VCaP (cell line): ENCODE measurements at regions not wholly inside any gene's neighbourhood (a gene's known extent, or its start where the extent isn't known, plus 50 kb on each side); places are given as distances from the start of the nearest gene placed in this dataset.

Experiments
- H3K27ac ChIP-seq: fragments of 450-650 bp; 2 replicates; pipeline ENCODE4 v1.5.1; 2017
- TF ChIP-seq, protein P1 (sequence below): fragments of 450-650 bp; conservative IDR thresholded peaks from 2 replicates; pipeline ENCODE4 v1.5.1; 2017; ENCODE audit warnings: mild to moderate bottlenecking, moderate library complexity

DNA sequence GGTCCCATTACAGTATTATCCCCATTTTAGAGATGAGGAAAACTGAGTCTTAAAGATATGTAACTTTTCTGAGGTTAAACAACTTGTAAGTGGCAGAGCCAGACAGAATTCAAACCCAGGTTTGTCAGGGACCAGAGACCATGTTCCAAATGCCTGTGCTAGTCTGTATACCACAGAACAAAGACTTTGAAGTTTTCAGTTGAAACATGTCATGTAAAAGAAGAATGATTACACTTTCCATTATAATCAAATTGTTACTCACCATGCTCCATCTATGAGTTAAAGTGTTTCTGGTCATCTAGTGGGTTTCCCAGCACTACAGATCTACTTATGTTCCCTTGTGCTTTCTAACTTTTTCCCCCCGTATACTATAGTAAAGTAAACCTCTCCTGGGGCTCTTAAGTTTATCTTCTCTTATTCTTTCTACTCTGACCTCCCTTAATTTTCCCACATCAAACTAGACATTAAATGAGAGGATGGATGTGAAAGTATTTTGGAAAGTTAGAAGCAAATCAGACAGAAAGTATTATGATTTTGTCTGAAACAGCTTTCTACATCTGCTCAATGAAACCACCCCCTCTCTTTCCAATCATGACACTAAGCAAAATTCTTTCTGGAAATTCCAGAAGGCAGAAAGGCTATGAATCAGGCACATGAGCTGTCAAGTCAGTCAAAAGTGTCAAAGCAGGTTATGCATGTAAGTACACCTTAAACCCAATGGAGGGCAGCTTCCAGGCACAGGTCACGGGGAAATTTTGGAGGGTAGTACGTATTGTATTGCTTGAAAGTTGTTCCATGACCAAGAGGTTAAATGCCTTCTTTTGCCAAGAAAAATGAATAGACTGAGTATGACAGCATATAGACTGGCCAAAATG is 132.7 kb upstream of the MAP3K7 start:
- TF ChIP-seq, protein P1, sequence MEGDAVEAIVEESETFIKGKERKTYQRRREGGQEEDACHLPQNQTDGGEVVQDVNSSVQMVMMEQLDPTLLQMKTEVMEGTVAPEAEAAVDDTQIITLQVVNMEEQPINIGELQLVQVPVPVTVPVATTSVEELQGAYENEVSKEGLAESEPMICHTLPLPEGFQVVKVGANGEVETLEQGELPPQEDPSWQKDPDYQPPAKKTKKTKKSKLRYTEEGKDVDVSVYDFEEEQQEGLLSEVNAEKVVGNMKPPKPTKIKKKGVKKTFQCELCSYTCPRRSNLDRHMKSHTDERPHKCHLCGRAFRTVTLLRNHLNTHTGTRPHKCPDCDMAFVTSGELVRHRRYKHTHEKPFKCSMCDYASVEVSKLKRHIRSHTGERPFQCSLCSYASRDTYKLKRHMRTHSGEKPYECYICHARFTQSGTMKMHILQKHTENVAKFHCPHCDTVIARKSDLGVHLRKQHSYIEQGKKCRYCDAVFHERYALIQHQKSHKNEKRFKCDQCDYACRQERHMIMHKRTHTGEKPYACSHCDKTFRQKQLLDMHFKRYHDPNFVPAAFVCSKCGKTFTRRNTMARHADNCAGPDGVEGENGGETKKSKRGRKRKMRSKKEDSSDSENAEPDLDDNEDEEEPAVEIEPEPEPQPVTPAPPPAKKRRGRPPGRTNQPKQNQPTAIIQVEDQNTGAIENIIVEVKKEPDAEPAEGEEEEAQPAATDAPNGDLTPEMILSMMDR: no peak
- H3K27ac ChIP-seq: no peak overlapping the region

DNA sequence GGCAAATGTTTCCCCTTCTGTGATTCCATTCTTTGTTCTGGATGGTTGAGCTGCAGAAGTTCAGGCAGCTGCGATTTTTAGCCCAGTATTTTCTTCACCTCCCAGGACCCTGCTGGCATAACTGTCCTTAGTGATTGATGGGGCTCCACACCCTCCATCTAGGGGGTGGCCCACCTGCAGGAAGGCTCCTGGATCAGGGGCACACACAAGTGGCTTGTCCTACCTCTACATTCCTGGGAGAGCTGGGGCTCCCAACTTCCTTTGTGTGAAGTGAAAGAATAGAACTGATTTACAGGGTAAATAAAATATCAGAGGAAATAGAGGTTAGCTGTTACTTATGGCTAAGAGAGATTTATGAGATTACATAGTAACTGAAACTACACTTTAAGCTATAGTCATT is 129.5 kb upstream of the MAP3K7 start:
- peak overlapping the region; percentile 46 for H3K27ac ChIP-seq
- TF ChIP-seq, protein P1: no peak

DNA sequence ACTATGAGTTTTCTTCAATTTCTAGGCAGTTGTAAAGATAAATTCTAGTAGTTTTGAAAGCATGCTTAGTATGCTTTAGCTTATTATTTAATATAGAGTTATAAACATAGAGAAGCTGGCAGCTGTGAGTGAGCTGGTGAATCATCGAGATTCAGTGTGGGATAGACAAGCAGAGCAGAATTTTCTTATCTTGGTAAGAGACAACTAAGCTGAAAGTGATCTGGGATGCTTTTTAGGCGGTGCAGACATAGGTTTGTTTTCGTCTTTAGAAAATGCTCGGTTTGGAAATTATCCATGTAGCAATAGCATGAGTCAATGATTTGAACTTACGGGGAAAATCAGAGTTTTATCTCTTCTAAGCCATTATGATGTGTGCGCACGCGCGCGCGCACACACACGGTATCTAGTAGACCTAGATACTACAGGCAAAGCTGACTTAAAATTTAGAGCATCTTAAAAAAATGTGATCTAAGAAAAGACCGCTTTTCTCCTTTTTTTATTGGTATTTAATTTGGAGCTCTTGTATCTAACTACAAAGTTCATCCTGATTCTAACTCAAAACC is 128.3 kb upstream of the MAP3K7 start:
- TF ChIP-seq, protein P1: no peak
- H3K27ac ChIP-seq: peak overlapping the region; percentile 46; the same call in 1 of the 2 replicates

DNA sequence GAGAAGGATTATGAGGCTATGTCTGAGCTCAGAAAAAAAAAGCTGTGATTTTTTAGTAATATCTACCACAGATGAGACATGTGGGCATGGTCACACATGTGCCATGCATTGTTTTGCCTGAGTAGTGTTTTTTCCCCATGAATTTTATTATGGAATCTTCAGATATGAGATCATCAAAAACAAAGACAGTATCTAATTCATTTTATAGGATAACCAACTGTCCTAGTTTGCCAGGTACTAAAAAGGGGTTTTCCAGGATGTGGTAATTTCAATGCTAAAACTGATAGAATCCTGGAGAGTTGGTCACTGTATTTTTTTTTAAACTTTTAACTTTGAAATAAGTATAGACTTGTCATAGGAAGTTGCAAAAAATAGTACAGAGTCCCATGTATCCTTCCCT is 127.4 kb upstream of the MAP3K7 start:
- TF ChIP-seq, protein P1: no peak
- no peak overlapping the region for H3K27ac ChIP-seq

DNA sequence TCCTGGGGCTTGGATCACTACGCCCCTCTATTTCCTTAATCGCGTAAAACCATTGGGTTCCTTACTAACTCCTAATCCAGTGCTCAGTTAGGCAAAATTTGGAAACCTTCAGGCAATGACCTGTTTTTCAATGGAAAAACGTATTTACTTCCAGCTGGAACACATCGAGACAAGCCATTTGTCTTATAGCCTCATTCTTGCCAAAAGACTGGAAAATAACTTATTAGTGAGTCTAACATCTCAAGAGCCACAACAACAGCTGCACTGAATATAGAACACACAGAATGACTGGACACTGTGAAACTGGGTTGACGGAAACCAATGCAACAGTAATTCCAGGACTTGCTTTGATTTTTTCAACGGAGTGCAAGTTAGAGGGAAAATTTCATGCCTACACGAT is 125.2 kb upstream of the MAP3K7 start:
- TF ChIP-seq, protein P1: no peak
- H3K27ac ChIP-seq: no peak overlapping the region

DNA sequence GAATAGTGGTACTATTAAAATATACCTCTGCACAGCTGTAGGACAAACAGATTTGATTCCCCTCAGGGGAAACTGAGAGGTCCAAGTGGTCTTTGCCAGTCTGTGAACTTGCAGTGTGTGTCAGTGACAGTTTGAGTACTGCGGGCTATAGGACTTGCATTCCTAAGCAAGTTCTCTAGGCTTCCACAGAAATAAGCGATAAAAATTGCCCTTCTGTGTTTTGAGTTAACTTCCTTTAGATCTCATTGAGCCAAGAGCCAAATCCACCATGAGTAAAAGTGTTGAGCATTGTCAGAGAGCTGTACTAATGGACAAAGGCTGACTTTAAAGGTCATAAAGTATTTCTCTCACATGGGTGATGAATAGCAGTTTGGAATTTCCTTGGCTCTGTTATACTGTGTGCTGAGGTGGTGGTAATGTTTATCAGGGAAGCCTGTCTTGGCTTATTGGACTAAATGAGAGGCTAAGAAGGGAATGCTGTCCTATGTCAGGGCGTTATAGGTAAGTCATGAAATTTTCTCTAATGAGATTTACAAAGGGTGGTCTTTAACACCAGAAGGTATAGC is 122.6 kb upstream of the MAP3K7 start:
- H3K27ac ChIP-seq: no peak overlapping the region

More for the DNA sequence above, 122.6 kb upstream of the MAP3K7 start:
- TF ChIP-seq, protein P1: no peak
